Psoas muscle (tissue), 7 donors: ENCODE measurements at regions not wholly inside any gene's neighbourhood (a gene's known extent, or its start where the extent isn't known, plus 50 kb on each side); places are given as distances from the start of the nearest gene placed in this dataset.

Experiments
- ATAC-seq, 4 donors: fragments of 200-7000 bp; cut with Tn5 transposase; one replicate each; pipeline ENCODE4 v1.9.1; 2020; ENCODE audit warnings: moderate library complexity in 3 of 4, mild to moderate bottlenecking in 2 of 4
- DNase-seq, 2 donors: peaks; one replicate each; pipeline ENCODE4 v3.0.0-alpha.2; 2020
- H3K27ac ChIP-seq: fragments of 200-600 bp; one replicate; pipeline ENCODE4 v1.8.0; 2022
- H3K27me3 ChIP-seq, 3 donors: fragments of 200-600 bp in 1 of 3; one replicate each; pipeline versions ENCODE4 v1.6.1 to v1.8.0; 2013 to 2022; ENCODE audit warnings: low read length in 2 of 3, mild to moderate bottlenecking in 2 of 3, moderate library complexity in 1 of 3; ENCODE audit not compliant: insufficient read depth in 3 of 3
- H3K36me3 ChIP-seq, 2 donors: fragments of 200-600 bp in 1 of 2; one replicate each; pipeline versions ENCODE4 v1.6.1 to v1.8.0; 2013 to 2022; ENCODE audit warnings: low read depth in 1 of 2, mild to moderate bottlenecking in 1 of 2, moderate library complexity in 1 of 2; ENCODE audit not compliant: insufficient read depth in 1 of 2
- H3K4me1 ChIP-seq: fragments of 200-600 bp; one replicate; pipeline ENCODE4 v1.8.0; 2022
- H3K4me3 ChIP-seq: fragments of 200-600 bp; one replicate; pipeline ENCODE4 v1.8.0; 2022; ENCODE audit warnings: mild to moderate bottlenecking
- H3K9me3 ChIP-seq: fragments of 200-600 bp; one replicate; pipeline ENCODE4 v1.8.0; 2022
- WGBS, 3 donors: extraction: QIAGEN DNeasy Blood & Tissue Kit; methylation state at CpG; one replicate each; pipeline versions ENCODE4 v1.1.6 to v1.1.7; 2013; 5-methylcytosine and 5-hydroxymethylcytosine counted together
- intact Hi-C, 2 donors: fragments of 100-400 bp; cut with DNase I; formaldehyde crosslinking; loops; one replicate each; pipeline versions ENCODE4 v1.11.0 to v1.14.2; 2022
- TF ChIP-seq, protein P1 (sequence below): fragments of 200-600 bp; IDR thresholded peaks from one replicate; pipeline ENCODE4 v1.8.0; 2022; ENCODE audit warnings: antibody characterized with exemption
- donor health status: healthy with polysubstance abuse.
- donor health status: DM: no; HTN: no; CAD: no; lungs with moderate emphysema.
- donor health status: Bipolar disorder and iron deficiency.
- donor health status: healthy.
- donor health status: DM: yes; HTN: yes; CAD: no.
- donor health status: DM: no; HTN: no; CAD: no.
- donor health status: DM: yes; HTN: yes; CAD: no.

DNA sequence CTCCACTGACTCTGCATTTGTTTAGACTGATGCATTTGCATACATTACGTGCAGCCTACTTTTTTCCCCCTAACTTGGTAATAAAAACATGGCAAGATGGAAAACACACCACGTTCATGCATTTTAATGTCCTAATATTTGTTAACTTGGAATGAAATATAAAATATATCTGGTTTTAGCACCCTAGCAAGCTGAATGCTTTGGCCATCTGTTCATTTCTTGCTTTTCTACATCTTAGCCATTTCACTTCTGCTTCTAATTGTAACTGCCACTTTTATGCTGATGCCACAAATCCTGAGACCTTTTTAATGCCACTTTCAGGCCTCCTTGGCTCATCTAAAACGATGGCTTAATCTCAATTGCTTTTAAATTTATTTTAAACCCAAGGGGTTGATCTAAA lies 177.7 kb upstream of the RASSF8 start:
- peaks cover 0 to 1% (median 0%) of the 10 kb centered on the region in 3 donors for H3K27me3 ChIP-seq
- H3K36me3 ChIP-seq = no peaks in the 10 kb centered on the region
- 64 to 69% (median 68%) methylated on average over 3 of the region's 3 CpGs for WGBS, 3 donors
- intact Hi-C loops = no loop called here
- TF ChIP-seq, protein P1, sequence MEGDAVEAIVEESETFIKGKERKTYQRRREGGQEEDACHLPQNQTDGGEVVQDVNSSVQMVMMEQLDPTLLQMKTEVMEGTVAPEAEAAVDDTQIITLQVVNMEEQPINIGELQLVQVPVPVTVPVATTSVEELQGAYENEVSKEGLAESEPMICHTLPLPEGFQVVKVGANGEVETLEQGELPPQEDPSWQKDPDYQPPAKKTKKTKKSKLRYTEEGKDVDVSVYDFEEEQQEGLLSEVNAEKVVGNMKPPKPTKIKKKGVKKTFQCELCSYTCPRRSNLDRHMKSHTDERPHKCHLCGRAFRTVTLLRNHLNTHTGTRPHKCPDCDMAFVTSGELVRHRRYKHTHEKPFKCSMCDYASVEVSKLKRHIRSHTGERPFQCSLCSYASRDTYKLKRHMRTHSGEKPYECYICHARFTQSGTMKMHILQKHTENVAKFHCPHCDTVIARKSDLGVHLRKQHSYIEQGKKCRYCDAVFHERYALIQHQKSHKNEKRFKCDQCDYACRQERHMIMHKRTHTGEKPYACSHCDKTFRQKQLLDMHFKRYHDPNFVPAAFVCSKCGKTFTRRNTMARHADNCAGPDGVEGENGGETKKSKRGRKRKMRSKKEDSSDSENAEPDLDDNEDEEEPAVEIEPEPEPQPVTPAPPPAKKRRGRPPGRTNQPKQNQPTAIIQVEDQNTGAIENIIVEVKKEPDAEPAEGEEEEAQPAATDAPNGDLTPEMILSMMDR = no peak
- no peaks in the 10 kb centered on the region for H3K4me1 ChIP-seq
- H3K27ac ChIP-seq = no peak overlapping the region
- no peaks in the 10 kb centered on the region for H3K9me3 ChIP-seq
- DNase-seq (no peak), ATAC-seq (no peak)
- no peak overlapping the region for H3K4me3 ChIP-seq

DNA sequence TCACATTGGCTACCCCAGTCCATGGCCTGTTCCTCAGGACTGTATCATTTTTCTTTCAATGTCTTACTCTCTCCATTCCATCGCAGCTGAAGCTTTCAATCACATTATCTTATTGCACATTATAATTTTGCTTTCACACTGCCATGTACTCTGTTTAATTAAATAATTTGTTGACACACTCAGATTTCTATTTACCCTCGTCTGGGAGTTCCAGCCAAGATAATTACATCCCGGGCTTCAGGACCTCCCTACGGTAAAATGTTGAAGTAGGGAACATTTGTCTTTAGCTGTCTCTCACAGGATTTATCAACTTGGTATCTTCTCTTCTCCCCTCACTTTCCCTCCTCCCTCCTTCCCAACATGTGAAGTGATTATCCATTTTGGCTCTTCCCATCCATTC lies 177.2 kb upstream of the RASSF8 start:
- Histone ChIP-seq H3K27me3 (peaks cover 0 to 1% (median 0%) of the 10 kb centered on the region in 3 donors), H3K4me1 (no peaks in the 10 kb centered on the region), H3K27ac (no peak overlapping the region), H3K36me3 (no peaks in the 10 kb centered on the region), H3K4me3 (no peak overlapping the region), H3K9me3 (no peaks in the 10 kb centered on the region)
- DNase-seq (no peak), ATAC-seq (no peak)
- TF ChIP-seq, protein P1 = no peak
- intact Hi-C loops = no loop called here
- WGBS, 3 donors = 68 to 76% (median 73%) methylated on average over 4 of the region's 4 CpGs

DNA sequence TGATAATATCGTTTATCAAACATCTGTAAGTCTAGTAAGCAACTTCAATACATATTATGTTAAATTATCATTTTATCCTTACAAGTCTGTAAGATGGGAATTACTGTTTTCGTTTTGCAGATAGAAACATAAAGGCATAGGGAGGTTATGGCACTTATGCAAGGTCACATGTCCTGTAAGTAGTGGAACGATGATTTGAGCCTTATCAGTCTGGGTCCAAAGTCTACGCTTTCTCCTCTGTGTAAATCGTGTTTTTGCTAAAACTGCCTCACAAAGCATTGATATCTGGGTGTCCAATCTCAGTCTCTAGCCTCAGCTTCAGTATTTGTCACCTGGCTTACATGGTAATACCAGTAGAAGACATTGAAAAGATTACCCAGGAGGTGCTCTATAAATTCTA lies 174.9 kb upstream of the RASSF8 start:
- ATAC-seq = no peak

DNA sequence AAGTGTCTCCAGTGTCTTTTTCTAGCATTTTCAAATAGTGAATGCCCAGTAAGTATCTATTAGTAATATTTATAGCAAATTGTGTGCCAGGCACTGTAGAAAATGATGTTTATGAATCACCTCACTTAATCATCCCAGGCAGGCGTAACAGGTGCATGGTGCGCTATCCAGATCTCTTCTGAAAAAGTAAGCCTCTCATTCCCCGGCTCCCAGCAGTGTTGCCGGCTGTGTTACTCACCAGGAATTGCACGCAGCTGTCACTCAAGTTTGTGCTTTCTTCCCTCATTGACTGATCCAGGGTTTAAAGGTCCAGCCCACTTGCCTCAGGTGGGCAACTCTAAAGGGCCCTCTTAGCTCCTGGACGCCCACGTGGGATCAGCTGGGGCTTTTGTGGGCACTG lies 173.8 kb upstream of the RASSF8 start:
- Histone ChIP-seq H3K4me1 (no peaks in the 10 kb centered on the region), H3K9me3 (no peaks in the 10 kb centered on the region), H3K27ac (no peak overlapping the region), H3K4me3 (no peak overlapping the region), H3K36me3 (no peaks in the 10 kb centered on the region), H3K27me3 (peaks cover 0 to 1% (median 0%) of the 10 kb centered on the region in 3 donors)
- 52 to 63% (median 55%) methylated on average over 7 of the region's 7 CpGs for WGBS, 3 donors
- DNase-seq (no peak), ATAC-seq (no peak)
- TF ChIP-seq, protein P1 = no peak
- intact Hi-C loops = no loop called here

More for the DNA sequence above, 174.9 kb upstream of the RASSF8 start:
- no peak overlapping the region for H3K4me3 ChIP-seq
- H3K27ac ChIP-seq = no peak overlapping the region
- no peaks in the 10 kb centered on the region for H3K36me3 ChIP-seq
- WGBS, 3 donors = 72 to 80% (median 72%) methylated on average over 5 of the region's 5 CpGs
- TF ChIP-seq, protein P1 = no peak
- intact Hi-C loops = no loop called here
- H3K9me3 ChIP-seq = no peaks in the 10 kb centered on the region
- H3K4me1 ChIP-seq = no peaks in the 10 kb centered on the region
- DNase-seq = no peak
- peaks cover 0 to 1% (median 0%) of the 10 kb centered on the region in 3 donors for H3K27me3 ChIP-seq

DNA sequence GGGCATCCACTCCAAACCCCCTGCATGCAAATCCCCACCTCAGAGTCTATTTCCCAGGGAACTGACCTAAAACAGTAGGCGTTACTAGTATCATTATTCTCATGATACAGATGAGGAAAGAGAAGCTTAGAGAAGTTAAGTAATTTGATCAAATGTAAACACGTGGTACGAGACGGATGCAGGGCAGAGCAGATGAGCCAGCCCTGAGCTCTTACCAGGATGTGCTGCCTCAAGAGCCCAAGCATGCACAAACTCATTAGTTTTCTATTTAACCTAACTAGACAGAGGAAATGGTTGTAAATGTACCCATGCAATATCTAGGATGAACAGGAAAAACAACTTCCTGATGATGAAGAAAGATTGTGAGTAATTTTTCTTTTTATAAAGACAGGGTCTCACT lies 173.3 kb upstream of the RASSF8 start:
- 60 to 64% (median 63%) methylated on average over 4 of the region's 4 CpGs for WGBS, 3 donors
- DNase-seq (no peak), ATAC-seq (no peak)
- no peaks in the 10 kb centered on the region for H3K4me1 ChIP-seq
- peaks cover 0 to 1% (median 0%) of the 10 kb centered on the region in 3 donors for H3K27me3 ChIP-seq
- no peaks in the 10 kb centered on the region for H3K9me3 ChIP-seq
- H3K36me3 ChIP-seq = no peaks in the 10 kb centered on the region
- TF ChIP-seq, protein P1 = no peak
- no peak overlapping the region for H3K4me3 ChIP-seq
- intact Hi-C loops = no loop called here
- no peak overlapping the region for H3K27ac ChIP-seq
